ENCODE measurements at regions not wholly inside any gene's neighbourhood (a gene's known extent, or its start where the extent isn't known, plus 50 kb on each side); places are given as distances from the start of the nearest gene placed in this dataset.

DNA sequence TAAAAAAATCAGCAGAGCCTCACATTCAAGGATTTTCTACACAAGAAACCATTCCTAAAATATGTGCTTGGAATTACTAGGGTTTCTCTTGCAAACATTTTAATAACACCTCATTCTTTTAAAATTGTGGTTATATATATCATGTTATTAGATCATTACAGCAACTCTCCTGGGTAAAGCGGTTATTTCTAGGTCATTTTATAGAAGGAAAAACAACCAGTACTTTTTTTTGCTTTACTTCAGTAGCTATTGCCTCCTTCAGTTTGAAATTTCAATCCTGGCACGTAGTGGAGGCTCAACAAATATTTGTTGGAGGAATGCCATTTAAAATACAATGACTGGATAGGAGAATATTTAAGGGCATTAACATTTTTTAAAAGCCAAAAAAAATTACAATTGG, 220.6 kb downstream of the CDRT15L2 start:
- TF ChIP-seq, protein P1, sequence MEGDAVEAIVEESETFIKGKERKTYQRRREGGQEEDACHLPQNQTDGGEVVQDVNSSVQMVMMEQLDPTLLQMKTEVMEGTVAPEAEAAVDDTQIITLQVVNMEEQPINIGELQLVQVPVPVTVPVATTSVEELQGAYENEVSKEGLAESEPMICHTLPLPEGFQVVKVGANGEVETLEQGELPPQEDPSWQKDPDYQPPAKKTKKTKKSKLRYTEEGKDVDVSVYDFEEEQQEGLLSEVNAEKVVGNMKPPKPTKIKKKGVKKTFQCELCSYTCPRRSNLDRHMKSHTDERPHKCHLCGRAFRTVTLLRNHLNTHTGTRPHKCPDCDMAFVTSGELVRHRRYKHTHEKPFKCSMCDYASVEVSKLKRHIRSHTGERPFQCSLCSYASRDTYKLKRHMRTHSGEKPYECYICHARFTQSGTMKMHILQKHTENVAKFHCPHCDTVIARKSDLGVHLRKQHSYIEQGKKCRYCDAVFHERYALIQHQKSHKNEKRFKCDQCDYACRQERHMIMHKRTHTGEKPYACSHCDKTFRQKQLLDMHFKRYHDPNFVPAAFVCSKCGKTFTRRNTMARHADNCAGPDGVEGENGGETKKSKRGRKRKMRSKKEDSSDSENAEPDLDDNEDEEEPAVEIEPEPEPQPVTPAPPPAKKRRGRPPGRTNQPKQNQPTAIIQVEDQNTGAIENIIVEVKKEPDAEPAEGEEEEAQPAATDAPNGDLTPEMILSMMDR (IDR thresholded peaks at IDR 0.05) = no peak
- no peak for TF ChIP-seq POLR2A (IDR thresholded peaks at IDR 0.05)
